Prostate gland (tissue), 2 donors: ENCODE measurements at regions not wholly inside any gene's neighbourhood (a gene's known extent, or its start where the extent isn't known, plus 50 kb on each side); places are given as distances from the start of the nearest gene placed in this dataset.

Experiments
- DNase-seq: peaks from one replicate; pipeline ENCODE4 v3.0.0-alpha.2; 2019; ENCODE audit warnings: low spot score
- H3K27ac ChIP-seq, 2 donors: fragments of 200-600 bp; sonication (generic); 2 replicates each; pipeline ENCODE4 v1.5.1; 2017 to 2019
- H3K27me3 ChIP-seq: fragments of 200-600 bp; sonication (generic); replicated peaks from 2 replicates; pipeline ENCODE4 v1.5.1; 2019; ENCODE audit not compliant: insufficient read depth
- H3K36me3 ChIP-seq, 2 donors: fragments of 200-600 bp; sonication (generic); 1 replicate in 1 of 2; 2 replicates in 1 of 2; pipeline versions ENCODE4 v1.5.1 to v1.8.1; 2017 to 2019
- H3K4me1 ChIP-seq: fragments of 200-600 bp; sonication (generic); replicated peaks from 2 replicates; pipeline ENCODE4 v1.5.1; 2019
- H3K4me3 ChIP-seq, 2 donors: fragments of 200-600 bp; sonication (generic); 2 replicates each; pipeline ENCODE4 v1.5.1; 2017 to 2019
- H3K9me3 ChIP-seq: fragments of 200-600 bp; sonication (generic); 2 replicates; pipeline ENCODE4 v1.5.1; 2017
- CTCF ChIP-seq, 4 experiments: fragments of 200-600 bp in 2 of 4; fragments of 450-650 bp in 2 of 4; sonication (generic) in 2 of 4; IDR thresholded peaks; 1 replicate in 3 of 4; 2 replicates in 1 of 4; pipeline ENCODE4 v1.5.1; 2016 to 2019; ENCODE audit warnings: antibody characterized with exemption in 4 of 4, mild to moderate bottlenecking in 2 of 4, moderate library complexity in 2 of 4
- POLR2A ChIP-seq: fragments of 450-650 bp; IDR thresholded peaks from one replicate; pipeline ENCODE4 v1.6.1; 2016; ENCODE audit warnings: antibody characterized with exemption, mild to moderate bottlenecking
- POLR2AphosphoS5 ChIP-seq: sonication (generic); formaldehyde crosslinking; IDR thresholded peaks from one replicate; pipeline ENCODE4 v1.6.1; 2017; ENCODE audit warnings: antibody characterized with exemption
- WGBS: methylation state at CpG from one replicate; pipeline ENCODE4 v1.1.5; 2018; 5-methylcytosine and 5-hydroxymethylcytosine counted together
- intact Hi-C: fragments of 100-400 bp; cut with DNase I; formaldehyde crosslinking; loops from one replicate; pipeline ENCODE4 v1.14.2; 2022

GRCh38 chr9:80437825-80438224 lies 866.1 kb downstream of the TLE4 start:
- Histone ChIP-seq H3K36me3 (no peaks in the 10 kb centered on the region), H3K27me3 (no peaks in the 10 kb centered on the region), H3K4me3 (no peak overlapping the region), H3K4me1 (no peaks in the 10 kb centered on the region), H3K27ac (no peak overlapping the region), H3K9me3 (no peaks in the 10 kb centered on the region)
- intact Hi-C loops = no loop called here
- TF ChIP-seq POLR2AphosphoS5 (no peak), POLR2A (no peak), CTCF (IDR thresholded peaks at IDR 0.05) (no peak)
- 83% methylated on average over 1 of the region's 1 CpG for WGBS
- DNase-seq = no peak

GRCh38 chr9:80437091-80437640 lies 865.4 kb downstream of the TLE4 start:
- no peaks in the 10 kb centered on the region for H3K9me3 ChIP-seq
- no peak overlapping the region for H3K27ac ChIP-seq
- no peaks in the 10 kb centered on the region for H3K4me1 ChIP-seq
- 100% methylated on average over 2 of the region's 2 CpGs for WGBS
- no peaks in the 10 kb centered on the region for H3K36me3 ChIP-seq
- intact Hi-C loops = no loop called here
- TF ChIP-seq CTCF (IDR thresholded peaks at IDR 0.05) (no peak), POLR2A (no peak), POLR2AphosphoS5 (no peak)
- H3K4me3 ChIP-seq = no peak overlapping the region
- DNase-seq = no peak
- no peaks in the 10 kb centered on the region for H3K27me3 ChIP-seq

- TF ChIP-seq CTCF (IDR thresholded peaks at IDR 0.05) = no peak
- TF ChIP-seq POLR2AphosphoS5 = no peak
- no peak for TF ChIP-seq POLR2A
- intact Hi-C loops = no loop called here
Measured at GRCh38 chr9:80435591-80435990, 863.8 kb downstream of the TLE4 start.

GRCh38 chr9:80426992-80427391 lies 855.2 kb downstream of the TLE4 start:
- Histone ChIP-seq H3K4me3 (no peak overlapping the region), H3K4me1 (no peaks in the 10 kb centered on the region)

More at GRCh38 chr9:80435591-80435990, 863.8 kb downstream of the TLE4 start:
- Histone ChIP-seq H3K9me3 (no peaks in the 10 kb centered on the region), H3K36me3 (no peaks in the 10 kb centered on the region), H3K27me3 (no peaks in the 10 kb centered on the region), H3K4me3 (no peak overlapping the region), H3K4me1 (no peaks in the 10 kb centered on the region), H3K27ac (no peak overlapping the region)
- 55% methylated on average over 3 of the region's 3 CpGs for WGBS
- no peak for DNase-seq

More at GRCh38 chr9:80426992-80427391, 855.2 kb downstream of the TLE4 start:
- 94% methylated on average over 1 of the region's 1 CpG for WGBS
- no peak overlapping the region for H3K27ac ChIP-seq
- no peak for TF ChIP-seq CTCF (IDR thresholded peaks at IDR 0.05)
- TF ChIP-seq POLR2AphosphoS5 = no peak
- DNase-seq = no peak
- H3K36me3 ChIP-seq = no peaks in the 10 kb centered on the region
- no peaks in the 10 kb centered on the region for H3K9me3 ChIP-seq
- intact Hi-C loops = no loop called here
- no peaks in the 10 kb centered on the region for H3K27me3 ChIP-seq
